ENCODE measurements at regions not wholly inside any gene's neighbourhood (a gene's known extent, or its start where the extent isn't known, plus 50 kb on each side); places are given as distances from the start of the nearest gene placed in this dataset.

DNA sequence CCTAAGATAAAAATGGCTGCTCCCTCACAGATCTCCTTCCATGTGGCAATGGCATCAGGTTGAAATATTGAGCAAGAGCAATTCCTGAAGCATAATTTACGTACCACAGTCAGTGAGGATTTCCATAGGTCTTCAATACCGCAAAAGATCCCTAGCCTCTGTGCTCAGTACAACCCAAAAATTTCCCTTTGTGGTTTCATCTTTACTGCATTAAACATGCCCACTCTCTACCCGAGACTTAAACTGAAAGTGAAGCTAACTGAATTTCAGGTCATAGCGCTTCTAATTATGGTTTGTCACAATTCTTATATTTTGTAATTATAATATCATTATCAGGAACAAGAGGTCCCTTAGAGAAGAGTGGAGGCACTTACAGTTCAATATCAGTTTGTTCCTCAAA lies 1071.1 kb downstream of the XPNPEP1 start:
- DNase-seq (ENCODE audit: low spot score), result no peak

DNA sequence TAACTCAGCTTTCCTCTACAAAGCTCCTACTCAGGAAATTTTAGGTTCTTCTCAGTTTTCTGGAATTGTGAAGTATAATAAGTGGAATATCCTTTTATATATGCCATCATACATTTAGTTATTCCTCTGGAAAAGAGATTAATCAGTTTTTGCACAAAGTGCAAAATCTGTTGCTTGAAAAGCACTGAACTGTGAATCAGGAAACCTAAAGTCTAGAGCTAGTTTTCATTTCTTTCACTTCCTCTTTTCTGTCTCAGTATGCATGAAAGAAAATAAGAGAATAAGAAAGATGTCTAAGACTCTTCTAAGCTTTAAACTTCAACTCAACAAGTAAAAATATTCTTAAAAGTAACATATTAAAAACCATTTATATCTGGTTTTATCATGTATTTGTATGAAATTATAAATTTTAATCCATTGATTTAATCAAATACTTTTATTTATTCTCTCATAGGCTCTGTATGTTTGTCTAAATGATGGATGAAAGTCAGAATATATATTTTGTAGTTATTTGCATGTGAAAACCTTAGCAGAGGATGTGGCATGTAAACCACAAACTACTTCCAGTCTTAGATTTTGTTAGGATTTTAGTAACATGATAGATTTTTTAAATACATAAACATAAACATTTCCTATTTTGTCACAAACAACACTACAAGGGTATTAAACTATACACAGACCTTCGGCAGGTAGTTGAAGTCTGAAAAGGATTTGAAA lies 1073.0 kb downstream of the XPNPEP1 start:
- DNase-seq (ENCODE audit: low spot score), result no peak

DNA sequence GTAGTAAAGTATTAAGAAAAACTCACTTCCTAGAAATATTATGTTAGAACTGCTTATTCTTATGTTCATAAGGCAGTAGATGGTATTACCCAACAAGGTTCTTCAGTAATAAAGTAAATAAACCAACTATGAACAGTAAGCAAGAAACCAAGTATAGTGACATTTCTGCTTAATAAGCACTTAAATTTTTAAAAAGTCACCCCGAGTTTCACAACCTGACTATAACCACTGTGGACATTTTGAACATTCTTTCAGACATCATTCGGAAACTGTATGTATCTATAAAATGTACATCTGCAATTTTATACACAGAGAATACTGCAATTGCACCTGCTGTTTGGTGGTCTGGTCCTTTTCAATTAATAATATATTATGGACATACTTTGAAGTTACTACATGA lies 1073.6 kb downstream of the XPNPEP1 start:
- DNase-seq (ENCODE audit: low spot score), result no peak

DNA sequence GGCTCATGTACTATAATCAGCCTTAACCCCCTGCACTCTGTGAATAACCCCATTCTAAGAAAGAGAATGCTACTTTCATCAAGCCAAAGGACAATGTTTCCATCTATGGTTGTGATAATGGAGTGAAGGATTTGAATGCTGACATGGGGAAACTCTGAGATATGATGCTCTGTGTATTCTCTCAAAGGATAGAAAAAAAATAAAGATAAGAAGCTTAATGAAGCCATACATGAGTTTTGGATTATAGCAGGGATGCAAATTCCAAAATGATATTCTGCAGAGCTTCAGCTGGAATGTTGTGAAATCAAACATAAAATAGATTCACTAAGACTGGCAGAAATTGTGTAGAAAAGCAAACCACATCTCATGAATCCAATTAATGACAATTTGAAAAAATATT lies 1074.1 kb downstream of the XPNPEP1 start:
- no peak for DNase-seq (ENCODE audit: low spot score)

DNA sequence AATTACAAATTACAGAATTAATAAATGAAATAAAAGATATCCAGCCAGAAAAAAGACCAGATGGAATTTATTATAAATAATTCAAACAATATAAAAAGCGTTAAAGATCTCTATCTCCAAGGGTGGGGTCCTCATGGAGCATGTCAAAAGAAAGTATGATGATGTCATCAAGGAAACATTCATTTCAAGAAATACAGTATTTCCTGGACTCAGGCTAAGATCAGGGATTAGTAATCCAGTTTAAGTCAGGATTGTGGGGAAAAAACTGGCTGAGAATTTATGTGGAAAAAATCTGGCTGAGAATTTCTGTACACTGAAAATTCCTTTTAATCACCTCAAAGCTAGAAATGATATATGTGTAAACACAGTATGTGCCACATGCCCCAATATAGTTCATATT lies 1075.3 kb downstream of the XPNPEP1 start:
- no peak for DNase-seq (ENCODE audit: low spot score)

DNA sequence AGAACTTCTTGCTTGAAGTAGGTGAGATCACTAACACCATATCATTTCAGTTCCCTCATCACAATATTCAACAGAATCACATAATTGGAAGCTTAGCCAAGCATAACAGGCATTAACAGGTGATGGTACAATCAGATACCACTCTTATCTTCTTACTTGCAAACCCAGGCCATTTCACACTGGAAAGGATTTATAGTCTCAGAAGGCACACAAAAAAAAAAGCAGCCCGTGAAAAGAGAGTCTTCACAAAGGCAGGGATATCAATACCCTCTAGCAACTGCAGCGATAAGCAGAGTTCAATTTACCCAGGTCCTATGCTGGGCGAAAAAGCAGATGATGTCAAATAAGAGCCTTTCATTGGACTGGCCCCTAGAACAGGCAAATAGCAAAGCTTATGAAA lies 1082.4 kb downstream of the XPNPEP1 start:
- DNase-seq (ENCODE audit: low spot score), result no peak

DNA sequence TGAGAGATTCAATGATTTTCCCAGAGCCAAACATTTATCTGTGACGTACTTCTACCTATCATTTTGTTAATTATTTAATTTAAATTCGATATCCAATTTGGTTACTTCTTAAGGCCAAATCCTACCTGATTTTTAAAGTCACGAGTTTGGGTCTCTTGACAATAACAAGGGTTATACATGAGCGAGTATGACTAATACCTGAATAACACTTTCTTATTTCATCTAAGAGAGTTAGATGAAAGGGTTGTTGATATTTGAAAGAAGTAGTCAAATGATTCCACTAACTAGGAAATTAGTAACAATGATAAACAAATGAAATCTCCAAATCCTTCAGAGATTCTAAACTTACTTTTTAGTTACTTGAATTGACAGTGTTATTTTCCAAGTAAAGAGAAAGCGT lies 1086.9 kb downstream of the XPNPEP1 start:
- no peak for DNase-seq (ENCODE audit: low spot score)

DNA sequence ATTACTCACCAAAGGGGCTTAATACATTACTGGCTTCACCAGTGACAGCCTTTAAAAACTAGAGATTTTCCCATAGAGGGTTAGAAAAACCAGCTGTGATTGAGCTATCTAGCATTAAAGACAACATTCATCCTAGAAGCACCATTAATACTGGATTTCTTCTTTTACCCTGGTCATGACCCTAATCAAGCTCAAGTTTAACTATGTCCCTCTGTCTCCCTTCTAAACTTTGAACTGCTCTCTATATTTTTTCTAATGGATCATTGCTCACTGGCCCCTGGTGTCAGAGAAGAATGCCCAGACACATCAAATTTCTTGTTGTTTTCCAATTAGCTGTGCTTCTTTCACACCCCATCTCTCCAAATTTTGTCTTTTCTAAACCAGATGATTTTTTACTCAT lies 1101.3 kb downstream of the XPNPEP1 start:
- no peak for DNase-seq (ENCODE audit: low spot score)

DNA sequence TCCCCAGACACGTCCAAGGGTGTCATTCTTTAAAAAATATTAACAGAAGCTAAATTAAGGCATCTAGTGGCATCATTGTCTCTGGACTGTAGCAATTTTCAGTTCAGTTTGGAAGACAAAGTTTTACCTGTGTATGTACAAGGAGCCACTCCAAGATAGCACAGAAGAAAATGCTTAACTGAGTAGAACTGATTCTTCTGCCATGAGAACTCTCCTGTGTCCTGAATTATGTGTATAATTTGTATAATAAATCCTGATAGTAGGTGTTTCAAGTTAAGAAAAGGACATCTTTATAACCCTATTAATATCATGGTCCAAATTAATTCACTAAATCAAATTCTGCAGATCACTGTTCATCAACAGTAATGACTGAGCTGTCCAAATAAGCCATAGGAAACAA lies 1104.0 kb downstream of the XPNPEP1 start:
- no peak for DNase-seq (ENCODE audit: low spot score)

- no peak for DNase-seq (ENCODE audit: low spot score)
Measured at GRCh38 chr10:108817584-108817983, 1105.7 kb downstream of the XPNPEP1 start.

GRCh38 chr10:108817135-108817534 lies 1106.2 kb downstream of the XPNPEP1 start:
- DNase-seq (ENCODE audit: low spot score), result no peak

DNA sequence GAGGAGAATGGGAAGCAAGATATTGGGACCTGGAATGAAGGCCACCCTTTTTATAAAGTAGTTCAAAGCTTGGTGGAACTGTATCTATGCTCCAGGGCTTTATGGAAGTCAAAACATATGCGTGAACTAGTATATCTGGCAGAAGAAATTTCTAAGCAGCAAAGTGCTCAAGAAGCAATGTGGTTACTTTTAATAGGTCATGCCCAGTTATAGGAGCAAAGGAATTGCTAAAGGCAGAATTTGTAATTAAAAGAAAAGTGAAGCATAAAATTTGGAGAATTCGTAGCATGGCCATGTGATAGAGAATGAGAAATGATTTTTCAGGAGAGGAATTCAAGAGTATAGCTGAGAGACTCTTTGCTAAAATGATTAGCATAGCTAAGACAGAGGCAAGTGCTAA lies 1110.4 kb downstream of the XPNPEP1 start:
- DNase-seq (ENCODE audit: low spot score), result no peak

GRCh38 chr10:108812296-108812695 lies 1111.0 kb downstream of the XPNPEP1 start:
- no peak for DNase-seq (ENCODE audit: low spot score)

GRCh38 chr10:108808228-108808627 lies 1115.1 kb downstream of the XPNPEP1 start:
- DNase-seq (ENCODE audit: low spot score), result no peak

GRCh38 chr10:108801775-108802517 lies 1121.4 kb downstream of the XPNPEP1 start:
- no peak for DNase-seq (ENCODE audit: low spot score)

GRCh38 chr10:108801220-108801619 lies 1122.1 kb downstream of the XPNPEP1 start:
- no peak for DNase-seq (ENCODE audit: low spot score)

- no peak for DNase-seq (ENCODE audit: low spot score)
Measured at GRCh38 chr10:108797573-108797972, 1125.7 kb downstream of the XPNPEP1 start.

DNA sequence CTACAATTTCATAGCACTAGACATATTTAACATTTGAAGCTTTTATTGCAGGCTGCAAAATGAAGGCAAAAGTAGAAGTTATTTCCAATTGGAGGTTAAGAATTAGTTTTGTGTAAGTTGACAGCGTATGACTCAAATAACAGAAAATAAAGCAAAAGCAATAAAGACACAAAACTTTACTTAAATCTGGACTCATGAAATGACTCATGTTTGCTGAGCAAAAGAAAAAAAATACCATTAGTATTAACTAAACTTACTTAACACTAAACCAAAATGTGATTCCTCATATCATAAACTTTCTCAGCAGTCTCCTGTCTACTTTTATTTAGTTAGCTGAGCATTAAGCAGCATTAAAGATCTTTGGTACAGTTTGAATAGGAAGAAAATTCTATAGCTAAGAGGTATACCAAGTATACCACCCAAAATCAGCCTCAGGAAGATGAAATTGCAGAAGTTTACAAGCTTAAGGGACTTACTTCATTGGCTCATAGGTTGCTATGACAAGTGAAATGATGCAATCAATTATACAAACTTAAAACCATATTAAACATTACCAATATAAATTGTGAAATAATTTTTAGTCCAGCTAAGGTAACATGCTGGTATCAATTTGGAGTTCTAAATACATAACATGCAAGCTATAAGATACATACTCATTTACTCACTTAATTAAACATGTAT lies 1131.4 kb downstream of the XPNPEP1 start:
- no peak for DNase-seq (ENCODE audit: low spot score)

DNA sequence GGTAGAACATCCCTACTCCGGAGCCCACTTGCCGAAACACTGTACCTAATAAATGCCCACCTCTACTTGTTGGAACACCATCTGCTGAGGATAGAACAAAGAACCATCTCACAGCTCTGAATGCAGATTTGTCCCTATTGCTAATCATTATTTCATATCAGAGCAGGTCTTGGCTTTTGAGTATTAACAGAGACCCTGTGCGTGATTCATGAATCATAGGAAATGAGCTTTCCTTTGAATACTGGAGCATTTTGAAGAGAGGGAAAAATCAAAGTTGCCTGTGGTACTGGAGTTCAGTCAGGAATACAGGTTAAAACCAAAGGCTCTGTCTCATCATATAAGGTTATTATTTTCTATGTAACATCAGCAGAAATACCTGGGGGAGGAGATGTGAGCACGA lies 1132.3 kb downstream of the XPNPEP1 start:
- DNase-seq (ENCODE audit: low spot score), result no peak

DNA sequence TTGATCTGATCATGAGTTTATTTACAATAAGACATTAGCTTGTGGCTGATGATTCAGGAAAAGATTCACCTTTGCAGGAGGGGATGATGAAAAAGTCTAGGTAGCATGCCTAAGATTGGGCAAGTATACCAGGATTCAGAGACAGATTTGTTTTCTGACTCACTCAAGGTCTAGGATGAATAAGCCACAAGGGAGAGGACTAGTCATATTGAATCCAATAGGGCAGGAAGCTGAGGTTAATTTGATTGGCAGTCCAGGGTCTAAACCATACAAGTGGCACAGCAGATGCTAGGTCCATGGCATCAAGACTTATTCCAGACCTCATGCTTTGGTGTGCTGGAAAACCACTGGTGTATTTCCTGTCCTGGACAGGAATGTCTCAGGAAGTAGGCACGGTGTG lies 1133.4 kb downstream of the XPNPEP1 start:
- no peak for DNase-seq (ENCODE audit: low spot score)

DNA sequence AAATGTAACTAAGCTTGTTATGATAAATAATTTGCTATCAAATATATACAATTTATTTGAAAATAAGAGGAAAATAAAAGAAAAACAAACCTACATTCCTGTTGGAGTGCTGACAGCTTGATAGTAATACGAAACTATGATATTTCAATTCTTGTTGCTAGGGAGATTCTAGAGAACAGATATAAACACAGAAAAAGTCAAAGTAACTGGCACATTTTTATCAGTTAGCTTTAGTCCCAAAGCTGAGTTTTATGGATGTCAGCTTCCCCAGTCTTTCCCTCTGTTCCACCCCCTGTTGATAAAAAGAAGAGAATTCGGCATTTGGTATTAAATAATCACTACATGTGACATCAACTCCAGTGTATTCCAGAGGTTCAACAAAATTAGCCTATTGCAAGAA lies 1134.0 kb downstream of the XPNPEP1 start:
- DNase-seq (ENCODE audit: low spot score), result no peak

DNA sequence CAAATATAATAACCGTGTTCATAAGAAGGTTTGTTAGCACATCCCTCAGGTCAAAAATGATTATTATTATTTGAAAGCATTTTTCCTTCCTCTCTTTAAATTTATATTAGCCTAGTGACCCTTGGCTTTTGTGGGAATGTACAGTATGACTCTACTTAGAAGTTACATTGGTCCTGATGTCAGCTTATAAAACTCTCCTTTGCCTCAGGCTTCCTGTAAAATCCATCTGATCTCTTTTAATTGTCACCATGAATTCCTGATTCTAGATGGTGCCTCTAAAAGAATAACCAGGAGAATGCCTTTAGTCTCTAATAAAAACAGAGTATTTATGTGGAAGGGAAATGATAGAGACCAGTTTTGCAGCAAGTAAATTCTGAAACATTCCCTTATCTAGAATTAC lies 1134.4 kb downstream of the XPNPEP1 start:
- no peak for DNase-seq (ENCODE audit: low spot score)

DNA sequence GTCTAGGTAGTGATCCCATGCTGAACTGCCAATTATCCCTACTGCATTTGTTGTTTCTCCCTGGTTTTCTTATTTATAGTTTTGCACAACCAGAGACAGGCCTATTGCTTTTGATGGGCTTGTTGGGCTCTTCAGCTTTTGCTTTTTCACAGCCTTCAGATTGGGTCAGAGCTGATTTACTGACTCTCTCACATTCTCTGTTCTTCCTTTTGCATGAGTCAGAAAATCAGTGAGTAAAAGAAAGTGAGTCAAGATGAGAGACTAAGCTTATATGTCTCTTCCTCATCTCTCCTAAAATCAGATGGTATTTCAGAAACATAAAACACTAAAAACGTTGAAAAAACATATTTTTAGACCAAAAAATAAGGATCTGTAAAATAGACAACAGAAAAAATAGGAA lies 1135.4 kb downstream of the XPNPEP1 start:
- DNase-seq (ENCODE audit: low spot score), result no peak

Data from Ammon's horn (tissue), 1 donor.